ENCODE measurements at regions not wholly inside any gene's neighbourhood (a gene's known extent, or its start where the extent isn't known, plus 50 kb on each side); places are given as distances from the start of the nearest gene placed in this dataset.

- Histone ChIP-seq H3K4me3 (no peak overlapping the region), H3K4me1 (no peaks in the 10 kb centered on the region), H3K27ac (no peak overlapping the region), H3K36me3 (no peaks in the 10 kb centered on the region), H3K27me3 (no peaks in the 10 kb centered on the region), H3K9me3 (no peaks in the 10 kb centered on the region)
- DNase-seq, result no peak
- intact Hi-C loops (cut with DNase I), result no loop called here
- WGBS, 2 donors, result 95% methylated on average over 3 of the region's 3 CpGs
- TF ChIP-seq CTCF (IDR thresholded peaks at IDR 0.05) (no peak), POLR2A (IDR thresholded peaks at IDR 0.05) (no peak)
Observed at GRCh38 chr7:137073571-137074325, 205.3 kb downstream of the CHRM2 start.
